ENCODE measurements at regions not wholly inside any gene's neighbourhood (a gene's known extent, or its start where the extent isn't known, plus 50 kb on each side); places are given as distances from the start of the nearest gene placed in this dataset.

DNA sequence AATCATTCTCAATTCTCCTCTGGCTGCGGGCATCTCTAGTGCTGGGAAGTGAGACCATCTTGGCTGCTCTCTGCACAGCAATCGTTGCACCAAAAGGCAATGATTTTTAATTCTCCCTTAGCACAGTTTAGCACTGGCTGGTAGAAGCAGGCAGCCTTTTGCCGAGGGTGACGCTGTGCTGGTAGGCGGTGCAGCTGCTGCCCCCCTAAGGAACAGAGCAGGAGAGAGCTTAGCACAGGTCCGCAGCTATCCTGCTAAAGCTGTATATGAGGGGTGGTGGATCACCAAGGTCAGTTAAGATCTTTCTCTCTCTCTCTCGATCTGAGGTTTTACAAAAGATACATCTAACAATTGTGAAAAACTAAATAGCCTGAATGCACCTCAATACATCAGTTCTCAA lies 390.1 kb downstream of the GATA3 start:
- no peak for TF ChIP-seq CTCF (IDR thresholded peaks at IDR 0.05)
- no peak for TF ChIP-seq POLR2AphosphoS5 (IDR thresholded peaks at IDR 0.05)
